ENCODE measurements at regions not wholly inside any gene's neighbourhood (a gene's known extent, or its start where the extent isn't known, plus 50 kb on each side); places are given as distances from the start of the nearest gene placed in this dataset.

DNA sequence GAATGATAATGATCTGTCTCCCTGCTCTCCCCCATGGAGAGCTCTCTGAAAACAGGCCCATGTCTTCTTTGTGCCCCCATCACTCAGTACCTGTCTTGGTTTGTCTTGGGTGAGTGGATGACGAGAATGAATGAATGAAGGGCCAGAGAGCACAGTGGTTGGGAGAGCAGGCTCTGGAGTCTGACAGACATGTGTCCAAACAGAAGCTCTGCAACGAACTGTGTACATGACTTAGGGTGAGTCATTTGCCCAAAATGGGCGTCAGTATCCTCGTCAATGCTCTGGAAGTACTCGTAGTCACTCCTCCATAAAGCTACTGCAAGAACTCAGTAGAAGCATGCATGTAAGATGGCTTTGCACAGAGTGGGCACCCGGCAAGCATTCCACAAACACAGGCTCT lies 170.2 kb upstream of the TLE3 start:
- no peak for DNase-seq (ENCODE audit: extremely low spot score, unreplicated experiment)
- Mint-ChIP-seq H3K27ac (no peak overlapping the region), H3K9me3 (no peaks in the 10 kb centered on the region), H3K4me3 (no peak overlapping the region), H3K36me3 (no peaks in the 10 kb centered on the region), H3K27me3 (peaks cover 37% of the 10 kb centered on the region), H3K4me1 (ENCODE audit: unreplicated experiment) (peaks cover 50% of the 10 kb centered on the region)
- TF ChIP-seq, protein P1, sequence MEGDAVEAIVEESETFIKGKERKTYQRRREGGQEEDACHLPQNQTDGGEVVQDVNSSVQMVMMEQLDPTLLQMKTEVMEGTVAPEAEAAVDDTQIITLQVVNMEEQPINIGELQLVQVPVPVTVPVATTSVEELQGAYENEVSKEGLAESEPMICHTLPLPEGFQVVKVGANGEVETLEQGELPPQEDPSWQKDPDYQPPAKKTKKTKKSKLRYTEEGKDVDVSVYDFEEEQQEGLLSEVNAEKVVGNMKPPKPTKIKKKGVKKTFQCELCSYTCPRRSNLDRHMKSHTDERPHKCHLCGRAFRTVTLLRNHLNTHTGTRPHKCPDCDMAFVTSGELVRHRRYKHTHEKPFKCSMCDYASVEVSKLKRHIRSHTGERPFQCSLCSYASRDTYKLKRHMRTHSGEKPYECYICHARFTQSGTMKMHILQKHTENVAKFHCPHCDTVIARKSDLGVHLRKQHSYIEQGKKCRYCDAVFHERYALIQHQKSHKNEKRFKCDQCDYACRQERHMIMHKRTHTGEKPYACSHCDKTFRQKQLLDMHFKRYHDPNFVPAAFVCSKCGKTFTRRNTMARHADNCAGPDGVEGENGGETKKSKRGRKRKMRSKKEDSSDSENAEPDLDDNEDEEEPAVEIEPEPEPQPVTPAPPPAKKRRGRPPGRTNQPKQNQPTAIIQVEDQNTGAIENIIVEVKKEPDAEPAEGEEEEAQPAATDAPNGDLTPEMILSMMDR (conservative IDR thresholded peaks at IDR 0.05), result no peak

DNA sequence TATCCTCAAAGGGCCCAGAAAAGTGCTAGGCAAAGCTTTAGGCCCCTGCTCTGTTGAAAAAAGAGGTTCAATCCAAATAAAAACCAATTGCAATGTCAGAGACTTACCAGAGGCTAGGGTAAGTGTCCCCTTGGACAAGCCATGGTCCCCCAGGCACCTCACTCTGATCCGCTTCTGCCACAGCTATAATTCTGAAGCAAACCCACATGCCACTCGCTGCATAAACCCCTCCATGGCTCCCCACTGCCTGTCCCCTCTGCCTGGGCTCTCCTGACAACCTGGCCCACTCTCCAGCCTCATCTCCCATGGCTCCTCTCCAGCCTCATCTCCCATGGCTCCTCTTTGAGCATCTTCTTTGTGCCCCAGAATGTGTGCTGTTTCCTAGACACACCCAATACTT lies 169.6 kb upstream of the TLE3 start:
- TF ChIP-seq, protein P1 (conservative IDR thresholded peaks at IDR 0.05), result no peak

DNA sequence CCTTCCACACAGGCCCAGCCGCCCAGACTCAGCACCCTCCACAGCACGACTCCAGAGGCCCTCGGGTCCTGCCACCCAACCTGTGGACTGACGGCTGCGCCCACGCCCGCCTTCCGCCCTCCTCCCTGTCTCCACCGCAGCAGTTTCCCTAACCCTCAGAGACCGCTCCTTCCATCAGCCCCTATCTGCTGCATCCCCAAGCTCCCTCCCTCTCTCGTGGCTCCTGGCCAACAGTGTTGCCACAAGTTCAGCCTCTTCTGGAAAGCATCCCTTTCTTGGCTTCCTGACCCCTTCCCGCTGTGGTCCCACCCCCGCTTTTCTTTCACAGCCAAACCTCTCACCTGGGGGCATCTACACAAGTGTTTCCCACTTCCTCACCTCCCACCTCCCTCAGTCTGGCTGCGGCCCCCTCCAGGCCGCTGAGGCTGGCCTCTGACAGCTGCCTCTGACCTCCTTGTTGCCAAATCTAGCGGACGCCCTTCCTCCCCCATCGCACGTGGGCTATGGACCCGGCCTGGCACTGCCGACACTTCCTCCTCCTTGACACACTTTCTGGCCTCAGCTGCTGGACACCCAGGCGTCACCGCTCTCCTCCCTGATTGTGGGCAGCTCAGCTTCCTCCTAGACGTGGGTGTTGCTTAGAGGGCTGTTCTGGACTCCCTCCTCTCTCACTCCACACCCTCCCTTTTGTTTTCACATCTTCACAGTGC lies 168.8 kb upstream of the TLE3 start:
- TF ChIP-seq, protein P1 (conservative IDR thresholded peaks at IDR 0.05), result no peak
- Mint-ChIP-seq H3K27ac (no peak overlapping the region), H3K27me3 (peaks cover 36% of the 10 kb centered on the region), H3K36me3 (no peaks in the 10 kb centered on the region), H3K9me3 (no peaks in the 10 kb centered on the region), H3K4me1 (ENCODE audit: unreplicated experiment) (peaks cover 47% of the 10 kb centered on the region), H3K4me3 (no peak overlapping the region)
- DNase-seq (ENCODE audit: extremely low spot score, unreplicated experiment), result no peak

More for the DNA sequence above, 169.6 kb upstream of the TLE3 start:
- H3K36me3 Mint-ChIP-seq, result no peaks in the 10 kb centered on the region
- H3K9me3 Mint-ChIP-seq, result no peaks in the 10 kb centered on the region
- H3K27ac Mint-ChIP-seq, result no peak overlapping the region
- H3K4me3 Mint-ChIP-seq, result no peak overlapping the region
- no peak for DNase-seq (ENCODE audit: extremely low spot score, unreplicated experiment)
- peaks cover 47% of the 10 kb centered on the region for H3K4me1 Mint-ChIP-seq (ENCODE audit: unreplicated experiment)
- peaks cover 34% of the 10 kb centered on the region for H3K27me3 Mint-ChIP-seq

DNA sequence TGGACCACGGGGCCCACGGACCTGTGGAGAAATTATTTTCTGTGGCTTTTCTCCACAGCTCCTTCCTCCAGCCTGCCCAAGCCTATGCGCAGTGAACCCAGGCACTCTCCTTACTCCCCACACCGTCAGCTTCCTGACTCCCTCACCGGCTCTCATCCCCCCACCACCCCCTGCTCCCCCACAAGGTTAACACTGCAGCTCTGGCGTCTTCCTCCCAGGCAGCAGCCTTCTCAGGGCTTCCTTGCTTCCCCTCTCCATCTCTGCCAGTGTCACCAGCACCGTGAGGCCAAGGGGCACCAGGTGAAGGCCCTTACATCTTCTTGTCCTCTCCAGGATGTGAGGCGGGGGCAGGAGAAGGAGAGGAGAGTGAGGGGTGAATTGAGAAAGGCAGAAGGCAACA lies 168.3 kb upstream of the TLE3 start:
- TF ChIP-seq, protein P1 (conservative IDR thresholded peaks at IDR 0.05), result no peak
- Mint-ChIP-seq H3K27ac (no peak overlapping the region), H3K4me1 (ENCODE audit: unreplicated experiment) (peaks cover 47% of the 10 kb centered on the region), H3K36me3 (no peaks in the 10 kb centered on the region), H3K9me3 (no peaks in the 10 kb centered on the region), H3K27me3 (peaks cover 33% of the 10 kb centered on the region), H3K4me3 (no peak overlapping the region)
- no peak for DNase-seq (ENCODE audit: extremely low spot score, unreplicated experiment)

DNA sequence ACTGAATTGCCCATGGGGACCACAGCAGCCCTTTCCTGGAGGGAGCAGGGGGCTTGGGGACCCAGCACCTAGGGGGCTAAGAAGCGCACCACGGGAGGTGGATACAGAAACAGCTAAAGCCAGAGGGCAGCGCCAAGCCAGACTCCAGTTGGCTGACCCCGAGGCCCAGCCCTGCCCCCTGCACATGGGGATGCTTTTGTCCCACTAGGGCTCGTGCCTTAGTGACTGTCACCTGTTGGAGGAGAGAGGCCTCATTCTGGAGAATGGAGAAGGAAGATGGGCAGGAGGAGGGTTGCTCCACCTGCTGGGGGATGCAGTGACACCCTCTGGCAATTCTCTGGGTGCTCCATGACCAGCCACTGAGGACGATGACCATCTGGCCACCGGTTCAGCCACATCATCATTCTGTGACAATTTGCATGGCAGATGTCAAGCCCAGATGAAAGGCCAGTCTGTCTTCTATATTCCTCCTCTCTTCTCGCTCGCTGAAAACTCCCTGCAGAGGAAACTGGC lies 167.8 kb upstream of the TLE3 start:
- no peaks in the 10 kb centered on the region for H3K36me3 Mint-ChIP-seq
- no peak overlapping the region for H3K27ac Mint-ChIP-seq
- H3K9me3 Mint-ChIP-seq, result no peaks in the 10 kb centered on the region
- H3K4me1 Mint-ChIP-seq (ENCODE audit: unreplicated experiment), result peaks cover 47% of the 10 kb centered on the region
- H3K4me3 Mint-ChIP-seq, result no peak overlapping the region
- DNase-seq (ENCODE audit: extremely low spot score, unreplicated experiment), result no peak
- H3K27me3 Mint-ChIP-seq, result peaks cover 35% of the 10 kb centered on the region
- TF ChIP-seq, protein P1 (conservative IDR thresholded peaks at IDR 0.05), result no peak
